ENCODE measurements at regions not wholly inside any gene's neighbourhood (a gene's known extent, or its start where the extent isn't known, plus 50 kb on each side); places are given as distances from the start of the nearest gene placed in this dataset.
"Not testable (repeated sequence)": the region's sequence is repeated elsewhere in the genome, so short reads cannot be mapped to it uniquely, and the experiment has no call there.

DNA sequence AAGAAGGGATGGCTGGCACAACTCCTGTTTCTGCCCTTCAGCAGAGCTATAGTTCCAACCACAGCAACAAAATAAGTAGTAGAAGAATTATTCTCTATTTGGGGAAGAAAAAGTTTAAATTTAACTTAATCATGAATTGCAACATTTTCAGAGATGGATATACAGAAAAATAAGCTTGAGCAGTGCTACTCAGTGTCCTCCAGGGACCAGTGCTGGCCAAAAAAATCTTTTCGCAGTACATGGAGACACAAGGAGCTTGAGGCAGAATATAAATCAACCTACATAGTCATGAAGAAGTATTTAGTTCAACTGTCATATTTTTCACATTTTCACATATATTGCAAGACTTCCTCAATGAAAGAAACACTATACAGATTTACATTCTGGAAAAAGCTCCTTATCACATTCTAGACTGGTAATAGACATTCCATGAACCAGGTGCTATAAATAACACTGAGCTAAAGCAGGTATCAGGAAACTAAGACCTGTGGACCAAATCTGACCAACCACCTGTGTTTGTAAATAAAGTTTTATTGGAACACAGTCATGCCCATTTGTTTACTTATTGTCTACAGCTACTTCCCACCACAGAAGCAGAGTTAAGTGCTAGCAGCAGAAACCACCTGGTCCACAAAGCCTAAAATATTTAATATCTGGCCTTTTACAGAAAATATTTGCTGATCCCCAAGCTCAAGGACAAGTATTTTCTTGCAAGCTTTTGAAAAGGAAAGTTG is 101.9 kb downstream of the RGS21 start:
- DNase-seq (ENCODE audit: low spot score) = no peak

DNA sequence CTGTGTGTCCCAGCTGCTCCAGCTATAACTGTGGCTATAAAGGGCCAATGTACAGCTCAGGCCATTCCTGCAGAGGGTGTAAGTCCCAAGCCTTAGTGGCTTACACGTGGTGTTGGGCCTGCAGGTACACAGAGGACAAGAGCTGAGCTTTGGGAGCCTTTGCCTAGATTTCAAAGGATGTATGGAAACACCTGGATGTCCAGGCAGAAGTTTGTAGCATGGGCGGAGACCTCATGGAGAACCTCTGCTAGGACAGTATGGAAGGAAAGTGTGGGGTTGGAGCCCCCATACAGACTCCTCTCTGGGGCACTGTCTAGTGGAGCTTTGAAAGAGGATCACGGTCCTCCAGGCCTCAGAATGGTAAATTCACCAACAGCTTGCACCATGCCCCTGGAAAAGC is 113.9 kb downstream of the RGS21 start:
- no peak for DNase-seq (ENCODE audit: low spot score)

DNA sequence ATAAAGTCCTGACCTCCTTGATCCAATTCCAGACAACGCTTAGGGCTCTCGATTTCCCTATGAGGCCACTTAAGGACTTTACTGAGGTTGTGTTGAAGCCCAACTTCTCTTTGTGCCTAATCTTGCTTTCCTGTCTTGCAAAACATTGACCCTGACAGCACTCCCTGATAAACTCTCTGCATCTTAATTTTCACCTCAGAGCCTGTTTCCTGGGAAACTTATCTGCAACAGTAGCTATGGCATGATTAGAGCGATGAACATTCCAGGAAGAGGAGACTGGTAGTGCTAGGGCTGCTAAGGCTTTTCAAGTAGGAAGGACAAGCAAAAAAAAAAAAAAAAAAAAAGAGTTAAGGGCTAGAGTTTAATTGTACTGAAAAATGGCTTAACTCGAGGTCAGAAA is 118.9 kb downstream of the RGS21 start:
- DNase-seq (ENCODE audit: low spot score) = no peak

DNA sequence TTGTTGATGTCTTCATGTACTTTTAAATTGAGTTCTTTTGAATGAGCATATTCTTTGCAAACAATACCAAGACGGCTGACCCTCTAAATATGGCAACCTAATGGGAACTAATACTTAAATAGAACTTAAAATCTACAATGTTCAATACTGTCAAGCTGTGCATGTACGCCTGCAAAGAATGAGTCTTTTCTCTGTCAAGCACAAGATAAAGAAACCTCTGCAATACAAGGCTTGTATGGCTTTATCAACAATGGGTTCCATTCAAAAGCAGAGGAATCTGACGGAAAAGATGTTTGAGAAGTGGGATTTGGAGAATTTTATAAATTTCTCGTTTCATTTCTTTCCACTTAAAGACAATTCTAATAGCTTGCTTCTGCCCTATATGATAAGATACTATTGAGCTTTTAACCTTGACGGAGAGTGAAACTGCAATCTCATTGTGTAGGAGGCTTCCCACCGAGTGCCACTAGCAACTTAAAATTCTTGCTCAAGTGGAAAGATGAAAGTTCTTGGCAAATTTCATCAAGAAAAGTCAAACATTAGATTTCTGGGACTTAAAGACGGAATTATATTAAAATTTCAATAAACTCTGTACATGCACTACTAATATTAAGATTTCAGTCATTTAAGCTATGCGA is 119.8 kb downstream of the RGS21 start:
- DNase-seq (ENCODE audit: low spot score) = no peak

DNA sequence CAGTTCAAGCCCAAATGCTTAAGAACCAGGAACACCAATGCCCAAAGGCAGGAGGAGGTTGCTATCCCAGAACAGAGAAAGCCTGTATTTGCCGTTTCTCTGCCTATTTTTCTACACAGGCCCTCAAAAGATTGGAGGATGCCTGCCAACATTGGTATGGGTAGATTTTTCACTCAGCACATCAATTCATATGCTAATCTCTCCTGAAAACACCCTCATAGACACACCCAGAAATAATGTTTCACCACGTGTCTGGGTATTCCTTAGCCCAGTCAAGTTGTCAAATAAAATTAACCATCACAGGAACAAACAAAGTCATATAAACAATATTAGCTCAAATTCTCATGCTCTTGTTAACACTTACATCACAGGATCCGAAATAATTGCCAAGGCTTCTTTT is 121.9 kb downstream of the RGS21 start:
- no peak for DNase-seq (ENCODE audit: low spot score)

DNA sequence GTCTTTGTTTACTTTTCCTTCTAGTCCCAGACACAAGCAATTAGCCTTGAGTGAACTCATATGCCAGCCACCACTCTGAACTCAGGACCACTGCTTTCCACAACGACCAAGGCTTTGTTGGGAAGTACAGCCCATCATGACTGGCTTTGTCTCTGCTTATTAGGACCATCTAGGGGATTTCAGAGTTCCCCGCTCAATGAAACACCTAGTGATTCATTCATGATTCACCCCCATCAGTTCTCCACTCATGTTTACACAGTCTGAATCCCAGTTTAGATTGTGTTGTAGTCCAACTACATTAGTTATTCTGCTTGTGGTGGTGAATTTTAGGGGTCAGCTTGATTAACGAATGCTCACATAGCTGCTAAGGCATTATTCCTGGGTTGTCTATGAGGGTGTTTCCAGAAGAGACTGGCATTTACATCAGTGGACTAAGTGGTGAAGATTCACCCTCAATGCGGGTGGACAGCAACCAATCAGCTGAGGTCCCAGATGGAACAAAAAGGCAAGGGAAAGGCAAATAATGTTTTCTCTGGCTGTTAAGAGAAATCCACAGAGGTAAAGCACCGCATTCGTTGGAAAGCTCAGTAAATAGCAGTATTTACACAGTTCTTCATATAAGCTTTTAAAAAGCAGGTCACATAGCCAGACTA is 122.7 kb downstream of the RGS21 start:
- DNase-seq (ENCODE audit: low spot score) = no peak

DNA sequence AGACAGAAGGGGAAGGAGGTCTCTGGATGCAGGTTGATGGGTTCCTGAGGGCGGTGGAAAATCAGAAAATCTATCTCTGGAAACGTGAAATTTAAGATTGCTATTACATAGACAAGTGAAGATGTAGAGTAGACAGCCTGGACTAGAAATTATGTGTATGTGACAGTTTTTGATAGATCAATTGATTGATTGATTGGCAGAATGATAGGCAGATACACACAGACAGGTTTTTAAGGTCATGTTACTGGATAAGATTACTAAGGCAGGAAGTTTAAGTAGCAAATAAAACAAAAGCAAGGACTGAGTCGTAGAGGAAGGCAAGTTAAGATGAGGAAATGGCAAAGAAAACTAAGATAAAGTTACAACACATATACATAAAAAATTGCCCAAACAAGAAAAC is 124.7 kb downstream of the RGS21 start:
- DNase-seq (ENCODE audit: low spot score) = no peak

DNA sequence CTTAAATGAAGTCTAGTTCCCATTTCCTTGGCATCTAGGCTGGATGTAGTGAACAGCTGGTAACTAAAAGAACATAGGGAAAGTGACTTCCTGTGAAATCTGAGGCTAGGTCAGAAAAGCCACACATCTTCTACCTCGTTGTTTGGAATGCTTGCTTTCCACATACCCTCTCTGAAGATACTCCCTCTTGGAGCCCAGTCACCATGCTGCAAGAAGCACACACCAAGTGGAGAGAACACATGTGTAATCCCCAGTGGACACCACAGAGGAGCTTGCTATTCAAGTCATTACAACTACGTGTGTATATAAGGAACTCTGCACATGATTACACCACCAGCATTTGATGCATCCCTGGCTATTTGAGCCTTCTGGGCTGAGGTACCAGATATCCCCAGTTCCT is 125.9 kb downstream of the RGS21 start:
- no peak for DNase-seq (ENCODE audit: low spot score)

DNA sequence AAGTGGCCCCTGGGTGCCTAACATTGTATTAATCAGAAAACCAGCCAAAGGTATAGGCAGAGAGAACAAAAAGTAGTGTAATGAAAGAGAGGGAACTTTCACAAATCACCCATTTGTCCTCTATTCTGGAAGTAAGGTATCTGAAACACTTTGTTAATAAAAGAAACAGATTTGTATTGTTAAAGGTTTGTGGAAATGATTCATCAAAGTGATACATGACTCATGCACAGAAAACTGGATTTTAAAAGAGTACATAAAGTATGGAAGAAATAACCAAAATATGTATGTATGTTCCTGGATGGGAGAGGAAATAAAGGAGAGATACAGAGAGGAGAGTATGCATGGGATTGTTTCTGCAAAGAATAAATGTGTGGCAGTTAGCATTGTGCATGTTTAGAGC is 126.8 kb downstream of the RGS21 start:
- no peak for DNase-seq (ENCODE audit: low spot score)

DNA sequence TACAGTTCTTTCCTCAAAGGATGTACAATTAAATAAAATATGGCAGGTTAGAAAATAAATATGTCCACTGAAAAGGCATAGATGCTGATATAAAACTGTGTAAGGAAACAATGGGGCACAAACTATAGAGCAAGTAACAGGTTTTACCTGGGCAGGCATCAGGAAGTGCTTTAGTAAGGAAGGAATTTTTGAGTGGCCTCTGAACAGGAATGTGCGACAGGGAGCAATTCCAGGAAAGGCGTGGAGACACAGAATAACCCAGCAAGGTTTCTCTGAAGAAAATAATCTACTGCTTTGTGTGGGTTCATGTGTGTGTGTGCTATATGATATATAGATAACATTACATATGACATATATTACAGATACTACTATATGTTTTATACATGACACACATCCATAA is 128.4 kb downstream of the RGS21 start:
- DNase-seq (ENCODE audit: low spot score) = no peak

DNA sequence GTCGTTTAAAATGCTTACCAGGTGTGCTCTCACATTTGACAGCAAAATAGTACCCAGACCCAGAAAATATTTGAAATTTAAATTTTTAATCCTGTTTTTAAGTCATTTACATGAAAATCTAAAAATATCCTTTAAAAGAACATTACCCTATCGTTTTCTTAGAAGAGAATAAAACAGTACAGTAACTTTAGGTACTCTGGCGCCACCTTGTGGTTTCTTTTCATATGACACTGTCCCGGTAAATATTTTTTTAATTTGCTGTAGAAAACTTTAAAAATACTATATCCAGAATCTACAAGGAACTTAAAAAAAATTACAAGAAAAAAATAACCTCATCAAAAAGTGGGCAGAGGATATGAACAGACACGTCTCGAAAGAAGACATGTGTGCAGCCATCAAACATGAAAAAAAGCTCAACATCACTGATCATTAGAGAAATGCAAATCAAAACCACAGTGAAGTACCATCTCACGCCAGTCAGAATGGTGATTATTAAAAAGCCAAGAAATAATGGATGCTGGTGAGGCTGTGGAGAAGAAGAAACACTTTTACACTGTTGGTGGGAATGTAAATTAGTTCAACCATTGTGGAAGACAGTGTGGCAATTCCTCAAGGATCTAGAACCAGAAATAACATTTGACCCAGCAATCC is 129.2 kb downstream of the RGS21 start:
- no peak for DNase-seq (ENCODE audit: low spot score)

DNA sequence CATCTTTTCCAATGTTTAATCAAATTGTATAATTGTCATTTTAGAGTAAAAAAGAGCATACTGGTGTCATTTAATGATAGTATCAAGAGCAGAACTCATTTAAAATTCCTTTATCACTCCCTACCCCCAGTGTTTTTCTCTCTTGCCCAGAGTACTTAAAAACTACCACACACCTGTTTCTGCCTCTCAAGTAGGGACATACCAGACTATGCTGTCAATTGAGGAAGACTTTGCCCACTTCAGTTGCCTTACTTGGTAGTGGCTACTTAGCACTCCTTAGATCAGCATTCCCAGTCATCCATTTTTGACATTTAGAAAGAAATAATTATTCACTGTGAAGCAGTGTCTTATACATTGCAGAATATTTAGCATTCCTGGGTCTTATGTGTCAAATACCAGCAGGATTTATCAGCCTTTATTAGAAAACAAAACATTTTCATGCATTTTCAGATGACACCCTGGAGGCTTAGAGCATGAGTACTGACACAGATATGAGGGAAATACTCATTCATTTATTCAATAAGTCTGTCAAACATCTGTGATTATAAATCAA is 127.5 kb upstream of the RGS1 start:
- no peak for DNase-seq (ENCODE audit: low spot score)

DNA sequence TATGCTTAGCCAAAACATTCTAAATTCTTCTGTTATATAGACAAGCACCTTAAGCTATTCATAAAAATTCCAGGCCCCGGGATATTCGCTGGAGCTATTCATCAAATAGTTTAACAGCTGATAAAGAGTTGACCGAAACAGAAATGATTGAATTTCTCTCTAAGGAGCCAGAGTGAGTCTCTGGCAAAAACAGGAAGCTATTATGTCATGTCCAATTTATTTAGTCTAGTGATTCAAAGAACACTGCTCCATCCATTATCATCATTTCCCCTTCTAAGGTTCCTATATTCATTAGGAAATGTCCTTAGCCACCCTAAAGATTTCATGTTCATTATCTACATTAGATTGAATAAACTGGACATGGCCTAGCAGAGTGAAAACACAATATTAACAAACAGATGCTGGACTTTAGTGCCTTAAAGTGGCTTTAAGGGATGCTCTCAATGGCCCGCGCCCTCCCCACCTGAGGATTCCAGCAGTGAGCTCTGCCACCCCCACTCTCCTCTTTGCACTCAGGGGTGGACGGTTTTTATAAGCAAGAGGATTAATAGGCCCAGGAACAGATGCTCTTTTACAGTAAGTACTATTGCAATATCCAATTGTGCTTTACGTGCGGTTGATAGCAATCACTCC is 122.1 kb upstream of the RGS1 start:
- no peak for DNase-seq (ENCODE audit: low spot score)

DNA sequence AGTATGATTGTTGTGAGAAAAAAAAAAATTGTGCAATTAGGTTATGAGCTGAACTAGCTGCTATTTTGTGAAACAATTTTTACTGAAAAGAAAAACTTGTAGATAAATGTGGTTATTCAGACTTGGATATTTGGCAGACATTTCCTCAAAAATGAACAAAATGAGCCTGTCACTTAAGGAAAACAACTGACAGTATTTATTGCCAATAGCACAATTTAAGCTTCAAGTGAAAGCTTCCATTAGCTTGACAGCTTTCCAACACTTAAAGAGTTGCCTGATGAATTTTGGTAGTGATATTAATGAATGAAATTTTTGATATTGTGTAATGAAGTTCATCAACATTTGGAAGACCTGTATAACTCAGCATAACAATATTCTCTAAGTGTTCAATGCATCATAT is 116.1 kb upstream of the RGS1 start:
- DNase-seq (ENCODE audit: low spot score) = no peak

DNA sequence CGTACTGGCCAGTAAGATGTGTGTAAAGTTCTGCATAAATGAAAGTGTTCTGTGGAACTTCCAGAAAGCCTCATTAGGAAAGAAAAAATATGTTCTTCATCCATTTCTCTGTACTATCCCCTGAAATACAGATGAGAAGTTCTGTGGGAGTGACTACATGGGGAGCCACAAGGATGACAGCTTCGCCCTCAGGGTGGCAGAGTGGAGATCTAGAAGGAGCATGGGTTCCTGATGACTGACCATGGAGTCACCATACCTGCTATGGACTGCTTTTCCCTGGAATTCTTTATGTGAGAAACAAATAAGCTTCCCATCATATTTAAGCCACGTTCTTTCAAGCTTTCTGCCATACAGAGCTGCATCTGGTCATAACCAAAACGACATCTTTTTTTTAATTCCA is 113.9 kb upstream of the RGS1 start:
- no peak for DNase-seq (ENCODE audit: low spot score)

DNA sequence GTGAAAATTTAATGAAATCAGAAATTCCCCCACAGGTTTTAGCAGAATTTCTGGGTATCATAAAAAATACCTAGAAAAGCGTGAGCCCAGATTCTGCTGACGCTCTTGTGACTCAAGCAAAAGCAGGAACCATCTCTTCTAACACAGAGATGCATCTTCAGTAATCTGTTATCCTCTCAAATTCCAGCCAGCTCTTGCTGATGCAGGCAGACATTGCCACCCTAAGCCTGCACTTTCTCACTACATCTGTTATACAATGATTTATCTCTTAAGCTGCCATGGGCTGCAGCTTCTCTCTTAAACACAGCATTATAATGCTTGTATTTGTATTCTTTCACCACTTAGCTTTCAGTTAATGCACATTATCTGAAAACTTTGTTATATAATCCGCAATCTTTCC is 113.0 kb upstream of the RGS1 start:
- DNase-seq (ENCODE audit: low spot score) = no peak

DNA sequence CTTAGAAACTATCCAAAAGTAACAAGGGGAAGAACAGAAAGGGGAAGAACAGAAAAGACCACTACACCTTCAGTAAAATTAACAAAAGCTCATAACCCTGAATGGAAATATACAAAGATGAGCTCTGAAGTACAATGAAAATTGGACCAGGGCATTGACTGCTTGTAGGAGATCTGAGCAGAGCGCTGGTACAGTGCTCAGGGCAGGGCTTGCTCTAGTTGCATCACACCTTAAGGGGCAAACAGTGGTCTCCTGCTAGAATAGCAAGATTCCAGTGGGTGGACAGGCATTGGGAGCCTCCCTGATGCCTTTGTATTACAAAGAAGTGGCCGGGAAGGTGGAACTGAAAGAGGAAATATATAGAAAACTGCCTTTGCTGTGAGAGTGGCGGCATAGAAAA is 111.9 kb upstream of the RGS1 start:
- DNase-seq (ENCODE audit: low spot score) = no peak

DNA sequence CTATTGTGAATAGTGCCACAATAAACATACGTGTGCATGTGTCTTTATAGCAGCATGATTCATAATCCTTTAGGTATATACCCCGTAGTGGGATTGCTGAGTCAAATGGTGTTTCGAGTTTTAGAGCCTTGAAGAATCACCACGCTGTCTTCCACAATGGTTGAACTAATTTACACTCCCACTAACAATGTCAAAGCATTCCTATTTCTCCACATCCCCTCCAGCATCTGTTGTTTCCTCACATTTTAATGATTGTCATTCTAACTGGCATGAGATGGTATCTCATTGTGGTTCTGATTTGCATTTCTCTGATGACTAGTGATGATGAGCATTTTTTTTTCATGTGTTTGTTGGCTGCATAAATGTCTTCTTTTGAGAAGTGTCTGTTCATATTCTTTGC is 110.4 kb upstream of the RGS1 start:
- DNase-seq (ENCODE audit: low spot score) = not testable (repeated sequence)

DNA sequence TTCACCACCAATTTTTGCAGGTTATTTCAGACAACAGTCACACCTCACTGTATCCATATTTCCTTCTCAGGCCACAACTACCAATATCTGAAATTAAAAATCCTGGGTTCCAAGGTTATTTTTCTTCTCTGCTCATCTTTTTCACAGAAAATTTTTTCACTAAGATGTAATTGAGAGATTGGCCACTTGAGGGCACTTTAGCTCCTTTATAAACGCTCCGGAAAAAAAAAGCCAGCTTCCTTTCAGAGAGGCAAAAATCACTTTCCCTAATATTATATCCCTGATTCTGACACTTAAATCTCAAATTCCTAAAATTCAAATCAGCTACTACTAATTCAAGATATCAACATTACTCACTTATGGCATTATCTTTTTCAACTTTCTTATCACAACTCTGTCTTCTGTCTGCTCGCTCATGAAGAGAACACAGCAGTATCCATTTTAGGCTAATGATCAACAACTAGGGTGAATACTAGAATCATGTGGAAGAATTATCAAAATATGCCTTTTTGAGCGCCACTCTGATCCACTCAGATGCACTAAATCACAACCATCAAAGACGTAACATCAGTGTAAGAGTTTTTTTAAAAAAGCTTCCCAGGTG is 101.4 kb upstream of the RGS1 start:
- peak; percentile 33 for DNase-seq (ENCODE audit: low spot score)

DNA sequence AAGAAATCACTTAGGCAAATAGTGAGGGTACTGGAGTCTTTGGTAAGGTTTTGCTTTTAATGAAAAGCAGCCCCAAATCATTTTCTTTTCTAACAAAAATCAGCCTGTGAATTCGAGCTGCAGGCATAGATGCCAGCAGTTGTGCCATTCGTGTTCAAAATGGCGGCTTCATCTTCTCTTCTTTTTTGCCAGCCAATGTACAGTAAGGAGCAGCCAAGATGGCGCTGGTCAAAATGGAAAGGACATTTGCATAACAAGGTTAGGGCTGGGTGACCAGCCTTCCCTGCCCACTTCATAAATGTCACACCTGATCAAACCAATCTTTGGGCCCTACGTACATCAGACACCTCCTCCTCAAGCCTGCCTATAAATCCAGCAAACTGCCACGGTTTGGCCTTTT is 100.2 kb upstream of the RGS1 start:
- no peak for DNase-seq (ENCODE audit: low spot score)

DNA sequence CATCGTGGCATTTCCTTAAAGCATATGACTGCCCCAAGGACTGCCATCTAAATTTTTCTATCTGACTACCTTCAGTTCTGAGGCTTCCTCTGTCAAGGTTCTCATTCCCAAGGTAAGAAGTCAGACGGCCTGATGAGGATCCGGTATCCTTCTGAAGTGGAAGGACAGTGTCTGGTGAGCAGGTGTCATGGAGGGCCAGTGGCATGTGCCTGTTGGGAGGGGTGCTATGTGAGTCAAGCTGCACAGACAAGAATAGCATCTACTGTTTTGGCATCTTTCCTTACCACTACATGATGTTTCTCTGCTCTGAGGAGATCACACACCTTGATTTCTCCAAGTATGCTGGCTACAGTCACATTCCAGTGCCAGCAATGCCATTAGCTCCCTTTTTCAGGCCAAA is 99.6 kb upstream of the RGS1 start:
- no peak for DNase-seq (ENCODE audit: low spot score)

DNA sequence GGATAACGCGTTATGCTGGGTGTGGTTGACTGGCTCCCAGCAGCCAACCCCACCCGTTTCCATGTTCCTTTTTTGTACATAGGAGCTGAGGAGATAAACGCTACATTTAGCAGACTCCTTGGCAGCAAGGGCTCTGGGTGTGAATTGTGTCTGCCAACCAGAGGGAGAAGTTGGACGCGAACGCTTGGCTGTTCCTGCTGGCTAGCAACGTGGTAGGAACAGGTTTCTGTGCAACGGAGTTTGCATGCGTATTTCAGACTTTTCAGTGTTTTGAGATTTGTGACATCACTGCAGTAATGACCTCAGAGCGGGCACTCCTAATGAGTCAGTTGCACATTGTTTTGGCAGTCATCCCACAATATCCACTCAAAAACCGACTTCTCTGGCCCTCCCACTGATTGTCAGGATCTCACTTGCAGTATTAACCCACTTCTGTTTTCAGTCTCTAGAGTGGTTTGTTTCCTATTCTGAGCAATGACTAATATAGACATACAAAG is 98.7 kb upstream of the RGS1 start:
- DNase-seq (ENCODE audit: low spot score) = no peak
